Colon (tissue), 2 donors: ENCODE measurements at regions not wholly inside any gene's neighbourhood (a gene's known extent, or its start where the extent isn't known, plus 50 kb on each side); places are given as distances from the start of the nearest gene placed in this dataset.
"Not testable (repeated sequence)": the region's sequence is repeated elsewhere in the genome, so short reads cannot be mapped to it uniquely, and the experiment has no call there.

ENCODE experiments used
- FAIRE-seq: peaks from 2 replicates; lab custom pipeline; 2012; peaks lifted over from hg19 to GRCh38; lab: Jason Lieb, UNC
- donor health status: control.
- donor health status: control.

- no peak for FAIRE-seq
These were observed 51.3 kb upstream of the MOCS2 start for GRCh38 chr5:53160895-53161294.

GRCh38 chr5:53161876-53162275 is 52.3 kb upstream of the MOCS2 start:
- no peak for FAIRE-seq

- FAIRE-seq: no peak
These were observed 55.1 kb upstream of the MOCS2 start for GRCh38 chr5:53164478-53165165.

- no peak for FAIRE-seq
These were observed 56.0 kb upstream of the MOCS2 start for GRCh38 chr5:53165431-53166182.

GRCh38 chr5:53166183-53166495 is 56.6 kb upstream of the MOCS2 start:
- no peak for FAIRE-seq

- no peak for FAIRE-seq
These were observed 58.3 kb upstream of the MOCS2 start for GRCh38 chr5:53167836-53168235.

GRCh38 chr5:53169933-53170332 is 60.4 kb upstream of the MOCS2 start:
- FAIRE-seq: no peak

- FAIRE-seq: peak; percentile 24
These were observed 61.3 kb upstream of the MOCS2 start for GRCh38 chr5:53170746-53171349.

- not testable (repeated sequence) for FAIRE-seq
These were observed 62.5 kb upstream of the MOCS2 start for GRCh38 chr5:53172073-53172472.

GRCh38 chr5:53172630-53173029 is 63.1 kb upstream of the MOCS2 start:
- no peak for FAIRE-seq

- no peak for FAIRE-seq
These were observed 63.5 kb upstream of the MOCS2 start for GRCh38 chr5:53173083-53173482.

GRCh38 chr5:53178830-53179229 is 69.3 kb upstream of the MOCS2 start:
- FAIRE-seq: peak; percentile 58

GRCh38 chr5:53179691-53180090 is 70.1 kb upstream of the MOCS2 start:
- FAIRE-seq: no peak

GRCh38 chr5:53180538-53180937 is 71.0 kb upstream of the MOCS2 start:
- FAIRE-seq: no peak

- no peak for FAIRE-seq
These were observed 71.4 kb upstream of the MOCS2 start for GRCh38 chr5:53180991-53181390.

GRCh38 chr5:53183880-53184279 is 74.3 kb upstream of the MOCS2 start:
- FAIRE-seq: no peak

GRCh38 chr5:53191548-53192165 is 82.1 kb upstream of the MOCS2 start:
- FAIRE-seq: no peak

GRCh38 chr5:53194086-53194485 is 84.5 kb upstream of the MOCS2 start:
- no peak for FAIRE-seq

GRCh38 chr5:53199882-53200281 is 90.3 kb upstream of the MOCS2 start:
- FAIRE-seq: no peak

- FAIRE-seq: no peak
These were observed 90.7 kb upstream of the MOCS2 start for GRCh38 chr5:53200306-53200705.

- FAIRE-seq: no peak
These were observed 92.2 kb upstream of the MOCS2 start for GRCh38 chr5:53201746-53202145.

GRCh38 chr5:53206562-53206961 is 97.0 kb upstream of the MOCS2 start:
- no peak for FAIRE-seq

GRCh38 chr5:53211799-53212198 is 102.2 kb upstream of the MOCS2 start:
- no peak for FAIRE-seq
